Liver (tissue), 8 donors: ENCODE measurements at regions not wholly inside any gene's neighbourhood (a gene's known extent, or its start where the extent isn't known, plus 50 kb on each side); places are given as distances from the start of the nearest gene placed in this dataset.

Source experiments
- DNase-seq: peaks from one replicate; pipeline ENCODE4 v3.0.0-alpha.2; 2017; ENCODE audit warnings: low spot score
- H3K27ac ChIP-seq, 2 donors: one replicate each; pipeline ENCODE4 v1.7.0; 2013; ENCODE audit warnings: inconsistent platforms in 2 of 2, low read length in 2 of 2, control low read depth in 1 of 2, low read depth in 1 of 2, mild to moderate bottlenecking in 1 of 2
- H3K27me3 ChIP-seq, 4 donors: one replicate each; pipeline versions ENCODE4 v1.6.1 to v1.7.0; 2013; ENCODE audit warnings: low read length in 3 of 4, inconsistent platforms in 1 of 4, mild to moderate bottlenecking in 1 of 4, moderate library complexity in 1 of 4; ENCODE audit not compliant: control insufficient read depth in 4 of 4, insufficient read depth in 4 of 4
- H3K36me3 ChIP-seq, 4 donors: one replicate each; pipeline versions ENCODE4 v1.6.1 to v1.7.0; 2013; ENCODE audit warnings: low read length in 3 of 4, mild to moderate bottlenecking in 3 of 4, low read depth in 1 of 4, moderate library complexity in 1 of 4; ENCODE audit not compliant: control insufficient read depth in 4 of 4, insufficient read depth in 3 of 4
- H3K4me1 ChIP-seq, 4 donors: one replicate each; pipeline versions ENCODE4 v1.6.1 to v1.7.0; 2013; ENCODE audit warnings: low read length in 3 of 4, mild to moderate bottlenecking in 3 of 4, moderate library complexity in 1 of 4; ENCODE audit not compliant: control insufficient read depth in 4 of 4, insufficient read depth in 4 of 4
- H3K4me3 ChIP-seq, 3 donors: one replicate each; pipeline versions ENCODE4 v1.6.1 to v1.7.0; 2013; ENCODE audit warnings: low read length in 3 of 3, control low read depth in 1 of 3, low read depth in 1 of 3, mild to moderate bottlenecking in 1 of 3
- H3K9ac ChIP-seq, 2 donors: one replicate each; pipeline ENCODE4 v1.7.0; 2013; ENCODE audit warnings: low read length in 2 of 2, mild to moderate bottlenecking in 2 of 2, moderate library complexity in 2 of 2, control low read depth in 1 of 2, low read depth in 1 of 2
- H3K9me3 ChIP-seq, 4 donors: one replicate each; pipeline versions ENCODE4 v1.6.1 to v1.7.0; 2013; ENCODE audit warnings: low read length in 3 of 4; ENCODE audit not compliant: control insufficient read depth in 4 of 4
- EGR1 ChIP-seq, 2 donors: IDR thresholded peaks; 2 replicates each; pipeline ENCODE4 v1.6.1; 2016 to 2018; ENCODE audit warnings: antibody characterized with exemption in 2 of 2, low read depth in 2 of 2
- FOXA1 ChIP-seq: IDR thresholded peaks from 2 replicates; pipeline ENCODE4 v1.6.1; 2016; ENCODE audit warnings: antibody characterized with exemption
- FOXA2 ChIP-seq: IDR thresholded peaks from 2 replicates; pipeline ENCODE4 v1.6.1; 2016; ENCODE audit warnings: antibody characterized with exemption
- GABPA ChIP-seq, 2 donors: IDR thresholded peaks in 1 of 2; conservative IDR thresholded peaks in 1 of 2; 2 replicates each; pipeline ENCODE4 v1.6.1; 2016; ENCODE audit warnings: antibody characterized with exemption in 2 of 2, mild to moderate bottlenecking in 1 of 2, moderate library complexity in 1 of 2
- HNF4A ChIP-seq, 2 donors: conservative IDR thresholded peaks; 2 replicates each; pipeline ENCODE4 v1.6.1; 2016; ENCODE audit warnings: antibody characterized with exemption in 2 of 2, mild to moderate bottlenecking in 2 of 2
- HNF4G ChIP-seq: IDR thresholded peaks from 2 replicates; pipeline ENCODE4 v1.6.1; 2016; ENCODE audit warnings: antibody characterized with exemption
- JUND ChIP-seq, 2 donors: IDR thresholded peaks; 2 replicates each; pipeline ENCODE4 v1.6.1; 2016; ENCODE audit warnings: antibody characterized with exemption in 2 of 2
- NR2F2 ChIP-seq: IDR thresholded peaks from 2 replicates; pipeline ENCODE4 v1.6.1; 2016; ENCODE audit warnings: antibody characterized with exemption
- RAD21 ChIP-seq, 2 donors: IDR thresholded peaks; 2 replicates each; pipeline ENCODE4 v1.6.1; 2016; ENCODE audit warnings: antibody characterized with exemption in 2 of 2, mild to moderate bottlenecking in 2 of 2
- RXRA ChIP-seq, 2 donors: IDR thresholded peaks; 2 replicates each; pipeline ENCODE4 v1.6.1; 2017 to 2018; ENCODE audit warnings: antibody characterized with exemption in 2 of 2, mild to moderate bottlenecking in 1 of 2
- SP1 ChIP-seq: IDR thresholded peaks from 2 replicates; pipeline ENCODE4 v1.6.1; 2018; ENCODE audit warnings: antibody characterized with exemption, mild to moderate bottlenecking
- YY1 ChIP-seq: IDR thresholded peaks from 2 replicates; pipeline ENCODE4 v1.6.1; 2016; ENCODE audit warnings: antibody characterized with exemption, mild to moderate bottlenecking
- whole genome bisulfite sequencing: extraction: QIAGEN DNeasy Blood & Tissue Kit; methylation state at CpG from one replicate; pipeline ENCODE4 v1.1.7; 2013; 5-methylcytosine and 5-hydroxymethylcytosine counted together
- TF ChIP-seq, protein P1 (sequence below): IDR thresholded peaks from 2 replicates; pipeline ENCODE4 v1.6.1; 2016; ENCODE audit warnings: antibody characterized with exemption
- TF ChIP-seq, protein P2 (sequence below): IDR thresholded peaks from 2 replicates; pipeline ENCODE4 v1.6.1; 2016; ENCODE audit warnings: antibody characterized with exemption
- TF ChIP-seq, protein P3 (sequence below): fragments of 150-350 bp; IDR thresholded peaks from 2 replicates; pipeline ENCODE4 v1.5.1; 2017; ENCODE audit warnings: improper control_type of control experiment, low read depth, low read length; ENCODE audit not compliant: missing input control
- TF ChIP-seq, protein P4 (sequence below): IDR thresholded peaks from 2 replicates; pipeline ENCODE4 v1.6.1; 2016; ENCODE audit warnings: antibody characterized with exemption, mild to moderate bottlenecking
- donor health status: healthy.
- donor health status: healthy.
- donor health status: healthy.
- donor health status: healthy.
- donor health status: healthy.

DNA sequence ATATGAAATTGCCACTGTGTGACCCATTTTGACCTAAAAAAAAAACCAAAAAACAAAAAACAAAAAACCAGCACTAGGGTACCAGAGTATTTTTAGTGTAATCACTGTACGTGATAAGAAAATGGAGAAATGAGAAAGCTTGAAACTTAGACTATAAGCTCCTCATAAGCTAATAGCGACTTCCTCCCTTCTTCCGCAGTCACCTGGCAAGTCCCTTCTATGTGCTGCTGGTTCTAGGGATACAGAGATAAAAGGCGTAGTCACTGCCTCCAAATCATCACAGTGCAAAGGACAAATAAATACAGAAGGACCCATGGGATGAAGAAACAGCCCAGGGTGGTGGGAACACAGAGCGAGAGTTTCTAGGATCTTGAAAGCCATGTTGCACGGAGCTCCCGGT, 190.3 kb downstream of the TM9SF2 start:
- 85% methylated on average over 7 of the region's 7 CpGs for WGBS

DNA sequence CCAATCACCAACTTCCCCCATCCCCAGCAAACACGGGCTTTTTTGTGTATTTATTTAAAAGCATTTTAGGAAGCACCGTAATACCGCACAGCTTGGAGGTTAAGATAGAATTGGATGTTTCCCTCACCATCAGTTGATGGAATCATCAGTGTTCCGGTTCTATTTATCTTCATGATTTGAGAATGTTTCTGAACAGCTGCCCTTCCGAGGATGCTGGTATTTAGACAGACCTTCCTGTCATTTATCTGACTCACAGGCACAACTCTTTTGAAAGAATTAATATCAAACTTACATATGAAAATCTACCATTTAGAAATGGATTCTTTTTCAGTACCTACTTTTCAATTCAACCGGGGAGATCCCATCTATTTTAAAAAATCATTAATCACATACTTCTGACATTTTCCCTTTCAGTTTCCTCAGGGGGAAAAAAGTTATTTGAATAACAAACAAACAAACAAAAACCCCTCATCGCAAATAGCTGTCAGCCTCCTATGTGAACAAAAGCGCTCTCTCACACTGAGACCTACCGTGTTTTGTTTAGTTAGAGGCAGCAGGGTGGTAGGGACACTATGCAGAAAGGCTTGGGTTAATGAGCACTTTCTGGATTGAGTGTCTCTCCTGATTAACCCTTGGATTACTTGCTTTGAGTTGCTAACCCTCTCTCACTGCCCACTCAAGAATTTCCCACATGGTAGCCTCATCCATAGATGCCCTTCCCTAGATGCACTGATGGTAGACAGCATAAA, 189.3 kb downstream of the TM9SF2 start:
- no peaks in the 10 kb centered on the region for H3K36me3 ChIP-seq
- 89% methylated on average over 9 of the region's 9 CpGs for WGBS
- DNase-seq = no peak

More for the DNA sequence above, 190.3 kb downstream of the TM9SF2 start:
- Histone ChIP-seq H3K36me3 (no peaks in the 10 kb centered on the region), H3K4me3 (no peak overlapping the region), H3K9ac (no peak overlapping the region), H3K4me1 (no peaks in the 10 kb centered on the region), H3K27ac (no peak overlapping the region), H3K9me3 (no peaks in the 10 kb centered on the region), H3K27me3 (no peaks in the 10 kb centered on the region)
- no peak for DNase-seq
- TF ChIP-seq FOXA1 = no peak
- no peak for TF ChIP-seq JUND (IDR thresholded peaks at IDR 0.05)
- TF ChIP-seq, protein P1, sequence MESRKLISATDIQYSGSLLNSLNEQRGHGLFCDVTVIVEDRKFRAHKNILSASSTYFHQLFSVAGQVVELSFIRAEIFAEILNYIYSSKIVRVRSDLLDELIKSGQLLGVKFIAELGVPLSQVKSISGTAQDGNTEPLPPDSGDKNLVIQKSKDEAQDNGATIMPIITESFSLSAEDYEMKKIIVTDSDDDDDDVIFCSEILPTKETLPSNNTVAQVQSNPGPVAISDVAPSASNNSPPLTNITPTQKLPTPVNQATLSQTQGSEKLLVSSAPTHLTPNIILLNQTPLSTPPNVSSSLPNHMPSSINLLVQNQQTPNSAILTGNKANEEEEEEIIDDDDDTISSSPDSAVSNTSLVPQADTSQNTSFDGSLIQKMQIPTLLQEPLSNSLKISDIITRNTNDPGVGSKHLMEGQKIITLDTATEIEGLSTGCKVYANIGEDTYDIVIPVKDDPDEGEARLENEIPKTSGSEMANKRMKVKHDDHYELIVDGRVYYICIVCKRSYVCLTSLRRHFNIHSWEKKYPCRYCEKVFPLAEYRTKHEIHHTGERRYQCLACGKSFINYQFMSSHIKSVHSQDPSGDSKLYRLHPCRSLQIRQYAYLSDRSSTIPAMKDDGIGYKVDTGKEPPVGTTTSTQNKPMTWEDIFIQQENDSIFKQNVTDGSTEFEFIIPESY = no peak
- peak in 1 of 2 donors; percentile 4 for TF ChIP-seq HNF4A (conservative IDR thresholded peaks at IDR 0.05)

DNA sequence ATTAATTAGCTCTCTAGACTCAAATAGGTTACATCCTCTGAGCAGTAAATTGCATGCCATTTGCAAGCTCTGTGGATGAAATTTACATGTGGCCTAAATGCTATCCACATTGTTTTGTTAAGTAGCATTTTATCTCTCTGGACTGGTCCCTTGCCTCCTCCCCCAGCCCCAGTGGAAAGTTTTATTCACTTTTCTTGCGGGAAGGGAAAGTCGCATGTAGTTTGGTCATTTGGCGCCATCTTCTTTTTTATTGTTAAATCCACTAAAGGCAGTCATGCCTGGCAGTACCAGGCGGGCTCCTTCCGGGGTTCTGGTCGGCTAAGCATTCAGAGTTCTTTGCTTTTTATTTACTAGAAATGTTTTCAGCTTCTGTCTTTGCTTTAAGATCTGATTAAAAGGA, 188.7 kb downstream of the TM9SF2 start:
- no peak for DNase-seq
- no peak overlapping the region for H3K9ac ChIP-seq
- H3K27me3 ChIP-seq = no peaks in the 10 kb centered on the region
- no peaks in the 10 kb centered on the region for H3K36me3 ChIP-seq
- WGBS = 94% methylated on average over 6 of the region's 6 CpGs
- H3K9me3 ChIP-seq = no peaks in the 10 kb centered on the region
- H3K4me3 ChIP-seq = no peak overlapping the region
- H3K4me1 ChIP-seq = no peaks in the 10 kb centered on the region
- H3K27ac ChIP-seq = no peak overlapping the region
- no peak for TF ChIP-seq EGR1 (IDR thresholded peaks at IDR 0.05; ENCODE audit: low read depth in 2 of 2)
- no peak for TF ChIP-seq JUND (IDR thresholded peaks at IDR 0.05)
- no peak for TF ChIP-seq RXRA (IDR thresholded peaks at IDR 0.05)
- TF ChIP-seq GABPA (IDR thresholded peaks at IDR 0.05 in 1 of 2, conservative IDR thresholded peaks at IDR 0.05 in 1 of 2) = no peak
- no peak for TF ChIP-seq HNF4G
- TF ChIP-seq FOXA2 = no peak
- TF ChIP-seq YY1 = no peak
- TF ChIP-seq, protein P2, sequence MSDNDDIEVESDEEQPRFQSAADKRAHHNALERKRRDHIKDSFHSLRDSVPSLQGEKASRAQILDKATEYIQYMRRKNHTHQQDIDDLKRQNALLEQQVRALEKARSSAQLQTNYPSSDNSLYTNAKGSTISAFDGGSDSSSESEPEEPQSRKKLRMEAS = no peak
- TF ChIP-seq NR2F2 = no peak
- no peak for TF ChIP-seq FOXA1
- no peak for TF ChIP-seq SP1
- TF ChIP-seq, protein P3, sequence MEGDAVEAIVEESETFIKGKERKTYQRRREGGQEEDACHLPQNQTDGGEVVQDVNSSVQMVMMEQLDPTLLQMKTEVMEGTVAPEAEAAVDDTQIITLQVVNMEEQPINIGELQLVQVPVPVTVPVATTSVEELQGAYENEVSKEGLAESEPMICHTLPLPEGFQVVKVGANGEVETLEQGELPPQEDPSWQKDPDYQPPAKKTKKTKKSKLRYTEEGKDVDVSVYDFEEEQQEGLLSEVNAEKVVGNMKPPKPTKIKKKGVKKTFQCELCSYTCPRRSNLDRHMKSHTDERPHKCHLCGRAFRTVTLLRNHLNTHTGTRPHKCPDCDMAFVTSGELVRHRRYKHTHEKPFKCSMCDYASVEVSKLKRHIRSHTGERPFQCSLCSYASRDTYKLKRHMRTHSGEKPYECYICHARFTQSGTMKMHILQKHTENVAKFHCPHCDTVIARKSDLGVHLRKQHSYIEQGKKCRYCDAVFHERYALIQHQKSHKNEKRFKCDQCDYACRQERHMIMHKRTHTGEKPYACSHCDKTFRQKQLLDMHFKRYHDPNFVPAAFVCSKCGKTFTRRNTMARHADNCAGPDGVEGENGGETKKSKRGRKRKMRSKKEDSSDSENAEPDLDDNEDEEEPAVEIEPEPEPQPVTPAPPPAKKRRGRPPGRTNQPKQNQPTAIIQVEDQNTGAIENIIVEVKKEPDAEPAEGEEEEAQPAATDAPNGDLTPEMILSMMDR = no peak

More for the DNA sequence above, 189.3 kb downstream of the TM9SF2 start:
- Histone ChIP-seq H3K4me1 (no peaks in the 10 kb centered on the region), H3K27ac (no peak overlapping the region), H3K9ac (no peak overlapping the region), H3K9me3 (no peaks in the 10 kb centered on the region), H3K27me3 (no peaks in the 10 kb centered on the region), H3K4me3 (no peak overlapping the region)
- TF ChIP-seq NR2F2 (no peak), SP1 (no peak), FOXA2 (no peak), RAD21 (IDR thresholded peaks at IDR 0.05) (no peak)
- TF ChIP-seq, protein P2 = no peak
- TF ChIP-seq, protein P4, sequence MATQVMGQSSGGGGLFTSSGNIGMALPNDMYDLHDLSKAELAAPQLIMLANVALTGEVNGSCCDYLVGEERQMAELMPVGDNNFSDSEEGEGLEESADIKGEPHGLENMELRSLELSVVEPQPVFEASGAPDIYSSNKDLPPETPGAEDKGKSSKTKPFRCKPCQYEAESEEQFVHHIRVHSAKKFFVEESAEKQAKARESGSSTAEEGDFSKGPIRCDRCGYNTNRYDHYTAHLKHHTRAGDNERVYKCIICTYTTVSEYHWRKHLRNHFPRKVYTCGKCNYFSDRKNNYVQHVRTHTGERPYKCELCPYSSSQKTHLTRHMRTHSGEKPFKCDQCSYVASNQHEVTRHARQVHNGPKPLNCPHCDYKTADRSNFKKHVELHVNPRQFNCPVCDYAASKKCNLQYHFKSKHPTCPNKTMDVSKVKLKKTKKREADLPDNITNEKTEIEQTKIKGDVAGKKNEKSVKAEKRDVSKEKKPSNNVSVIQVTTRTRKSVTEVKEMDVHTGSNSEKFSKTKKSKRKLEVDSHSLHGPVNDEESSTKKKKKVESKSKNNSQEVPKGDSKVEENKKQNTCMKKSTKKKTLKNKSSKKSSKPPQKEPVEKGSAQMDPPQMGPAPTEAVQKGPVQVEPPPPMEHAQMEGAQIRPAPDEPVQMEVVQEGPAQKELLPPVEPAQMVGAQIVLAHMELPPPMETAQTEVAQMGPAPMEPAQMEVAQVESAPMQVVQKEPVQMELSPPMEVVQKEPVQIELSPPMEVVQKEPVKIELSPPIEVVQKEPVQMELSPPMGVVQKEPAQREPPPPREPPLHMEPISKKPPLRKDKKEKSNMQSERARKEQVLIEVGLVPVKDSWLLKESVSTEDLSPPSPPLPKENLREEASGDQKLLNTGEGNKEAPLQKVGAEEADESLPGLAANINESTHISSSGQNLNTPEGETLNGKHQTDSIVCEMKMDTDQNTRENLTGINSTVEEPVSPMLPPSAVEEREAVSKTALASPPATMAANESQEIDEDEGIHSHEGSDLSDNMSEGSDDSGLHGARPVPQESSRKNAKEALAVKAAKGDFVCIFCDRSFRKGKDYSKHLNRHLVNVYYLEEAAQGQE = no peak
